Kidney glomerular epithelial cell (primary cell): ENCODE measurements at regions not wholly inside any gene's neighbourhood (a gene's known extent, or its start where the extent isn't known, plus 50 kb on each side); places are given as distances from the start of the nearest gene placed in this dataset.
"Not testable (repeated sequence)": the region's sequence is repeated elsewhere in the genome, so short reads cannot be mapped to it uniquely, and the experiment has no call there.

ENCODE experiments used
- DNase-seq: peaks from one replicate; lab custom pipeline; 2025; lab: John Stamatoyannopoulos, UW

DNA sequence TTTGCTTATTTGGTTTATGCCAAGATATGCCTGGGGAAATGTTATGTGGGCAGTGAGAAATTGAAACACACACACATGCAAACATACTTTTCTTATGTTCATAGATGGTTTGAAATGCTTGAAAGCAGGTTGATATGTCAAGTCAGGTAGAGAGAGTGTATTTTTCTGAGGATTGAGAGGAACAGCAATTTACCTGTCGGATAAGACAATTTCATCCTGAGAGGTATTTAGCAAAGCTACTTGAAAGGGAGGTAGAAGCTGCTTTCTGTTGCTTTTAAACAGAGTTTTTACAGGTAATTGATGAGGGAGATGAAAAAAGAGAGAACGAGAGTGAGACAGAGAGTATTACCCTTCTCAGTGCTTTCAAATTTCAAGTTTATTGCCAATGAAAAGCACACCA is 854.3 kb downstream of the CDH8 start:
- no peak for DNase-seq

DNA sequence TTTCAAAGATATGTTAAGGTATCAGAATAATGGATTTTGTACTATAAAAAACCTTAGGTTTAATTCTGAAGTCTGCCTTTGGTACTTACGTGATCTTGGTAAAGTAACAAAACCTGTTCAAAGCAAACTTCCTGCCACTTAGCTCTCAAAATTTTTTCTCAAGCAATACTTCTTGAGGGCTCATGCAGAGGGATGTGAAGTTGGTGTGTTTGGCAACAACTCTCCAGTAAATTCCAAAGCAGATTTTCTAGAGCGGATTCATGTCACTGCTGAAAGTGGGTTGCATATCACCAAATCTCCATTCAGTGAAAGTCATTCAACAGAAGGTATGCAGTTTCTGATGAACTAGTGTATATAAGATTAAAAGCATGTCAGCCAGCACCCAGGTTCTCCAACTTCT is 856.7 kb downstream of the CDH8 start:
- no peak for DNase-seq

DNA sequence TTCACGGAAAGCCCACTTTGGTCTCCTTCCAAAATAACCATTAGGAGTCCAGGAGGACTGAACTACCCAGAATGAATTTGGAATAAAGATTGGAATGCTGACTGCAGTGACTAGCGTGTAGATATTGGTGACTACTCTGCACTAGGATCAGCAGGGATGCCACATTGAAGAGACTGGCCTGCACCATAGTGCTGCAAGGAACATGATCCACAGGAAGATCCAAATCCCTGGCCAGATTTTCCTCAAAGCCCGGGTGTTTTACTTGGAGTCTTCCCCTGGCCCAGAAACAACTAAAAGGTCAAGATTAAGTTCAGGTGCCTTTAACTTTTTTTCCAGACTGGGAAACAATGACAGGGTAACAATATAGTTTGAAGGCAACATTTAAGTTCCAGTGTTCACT is 870.4 kb downstream of the CDH8 start:
- DNase-seq, result no peak

DNA sequence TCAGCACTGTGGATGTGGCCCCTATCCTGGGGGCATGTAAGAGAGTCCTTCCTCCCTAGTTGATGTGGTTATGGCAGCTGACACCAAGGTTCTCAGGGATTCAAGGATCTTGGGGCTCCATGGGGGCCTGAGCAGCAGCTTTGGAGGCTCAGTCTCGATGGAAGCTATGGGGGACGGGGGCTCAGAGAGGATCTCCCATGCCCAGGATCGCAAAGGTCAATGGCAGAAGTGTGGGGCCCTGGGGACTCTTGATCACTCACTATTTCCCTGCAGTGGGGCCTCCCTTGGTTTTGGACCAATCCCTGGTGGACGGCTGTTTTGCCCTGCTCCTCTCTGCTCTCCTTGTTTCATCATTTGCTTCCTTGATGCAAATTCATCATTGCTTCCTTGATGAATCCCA is 885.9 kb downstream of the CDH8 start:
- DNase-seq, result no peak

- DNase-seq, result no peak
Measured at GRCh38 chr16:61149709-61150108, 886.5 kb downstream of the CDH8 start.

GRCh38 chr16:61148930-61149329 is 887.3 kb downstream of the CDH8 start:
- DNase-seq, result no peak

DNA sequence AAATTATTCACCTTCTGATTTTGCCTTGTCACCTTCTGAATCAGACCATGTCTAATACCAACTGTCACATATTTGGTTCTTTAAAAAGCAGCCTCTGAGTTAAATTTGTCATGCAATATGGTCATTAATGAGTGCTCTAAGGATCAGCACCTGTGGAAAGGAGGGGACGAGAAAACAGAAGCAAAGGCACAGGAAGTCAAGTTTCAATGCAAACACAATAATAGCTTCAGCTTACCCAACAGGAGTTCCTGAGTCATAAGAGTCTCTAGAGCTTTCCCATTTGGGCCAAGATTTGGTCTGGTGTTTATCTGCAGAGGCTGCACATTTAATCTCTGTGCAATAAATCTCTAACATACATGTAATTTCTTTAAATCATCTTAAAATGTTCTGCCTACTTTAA is 889.8 kb downstream of the CDH8 start:
- DNase-seq, result no peak

- no peak for DNase-seq
Measured at GRCh38 chr16:61131447-61131846, 904.8 kb downstream of the CDH8 start.

DNA sequence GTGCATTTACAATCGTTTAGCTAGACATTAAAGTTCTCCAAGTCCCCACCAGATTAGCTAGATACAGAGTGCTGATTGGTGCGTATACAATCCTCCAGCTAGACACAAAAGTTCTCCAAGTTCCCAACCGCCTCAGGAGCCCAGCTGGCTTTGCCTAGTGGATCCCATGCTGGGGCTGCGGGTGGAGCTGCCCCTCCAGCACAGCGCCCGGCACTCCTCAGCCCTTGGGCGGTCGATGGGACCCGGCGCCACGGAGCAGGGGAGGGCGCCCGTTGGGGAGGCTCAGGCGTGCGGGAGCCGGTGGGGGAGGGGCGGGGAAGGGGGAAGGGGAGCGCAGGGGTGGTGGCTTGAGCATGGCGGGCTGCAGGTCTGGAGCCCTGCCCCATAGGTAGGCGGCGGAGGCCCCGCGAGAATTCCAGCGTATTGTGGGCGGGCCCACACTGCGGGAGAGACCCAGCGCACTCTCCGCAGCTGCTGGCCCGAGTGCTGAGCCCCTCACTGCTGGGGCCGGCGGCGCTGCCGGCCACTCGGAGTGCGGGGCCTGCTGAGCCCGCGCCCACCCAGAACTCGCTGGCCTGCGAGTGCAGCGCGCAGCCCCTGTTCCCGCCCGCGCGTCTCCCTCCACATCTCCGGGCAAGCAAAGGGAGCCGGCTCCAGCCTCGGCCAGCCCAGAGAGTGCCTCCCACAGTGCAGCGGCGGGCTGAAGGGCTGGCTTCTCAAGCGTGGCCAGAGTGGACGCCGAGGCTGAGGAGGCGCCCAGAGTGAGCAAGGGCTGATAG is 907.5 kb downstream of the CDH8 start:
- no peak for DNase-seq

DNA sequence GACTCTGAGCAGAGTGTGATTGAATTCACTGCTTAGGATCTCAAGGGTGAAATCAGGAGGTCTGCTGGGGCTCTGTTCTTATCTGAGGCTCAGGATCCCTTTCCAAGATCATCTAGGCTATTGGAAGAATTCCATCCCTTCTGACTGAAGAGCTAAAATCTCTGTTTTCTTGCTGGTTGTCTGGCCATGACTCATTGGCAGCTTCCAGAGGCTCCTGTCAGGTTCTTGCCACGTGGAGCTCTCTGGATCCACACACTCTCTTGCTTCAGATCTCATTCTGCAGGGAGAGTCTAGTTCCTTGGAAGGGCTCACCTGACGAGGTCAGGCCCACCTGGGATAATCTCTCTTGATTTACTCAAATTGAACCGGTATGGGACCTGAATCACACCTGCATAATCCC is 930.7 kb downstream of the CDH8 start:
- no peak for DNase-seq

DNA sequence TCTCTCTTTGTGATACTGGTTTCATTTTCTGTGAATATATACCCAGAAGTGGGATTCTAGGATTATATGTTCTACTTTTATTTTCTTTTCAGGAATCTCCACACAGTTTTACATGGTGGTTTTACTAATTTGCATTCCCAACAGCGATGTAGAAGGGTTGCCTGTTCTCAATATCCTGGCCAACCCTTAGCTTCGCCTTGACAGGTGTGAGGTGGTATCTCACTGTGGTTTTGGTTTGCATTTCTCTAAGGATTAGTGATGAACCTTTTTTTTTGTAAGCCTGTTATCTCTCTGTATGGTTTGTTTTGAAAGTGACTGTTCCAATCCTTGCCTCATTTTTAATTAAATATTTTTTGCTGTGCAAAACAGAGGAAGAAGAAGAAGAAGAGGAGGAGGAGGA is 937.7 kb downstream of the CDH8 start:
- DNase-seq, result no peak

GRCh38 chr16:61091300-61091699 is 944.9 kb downstream of the CDH8 start:
- not testable (repeated sequence) for DNase-seq

DNA sequence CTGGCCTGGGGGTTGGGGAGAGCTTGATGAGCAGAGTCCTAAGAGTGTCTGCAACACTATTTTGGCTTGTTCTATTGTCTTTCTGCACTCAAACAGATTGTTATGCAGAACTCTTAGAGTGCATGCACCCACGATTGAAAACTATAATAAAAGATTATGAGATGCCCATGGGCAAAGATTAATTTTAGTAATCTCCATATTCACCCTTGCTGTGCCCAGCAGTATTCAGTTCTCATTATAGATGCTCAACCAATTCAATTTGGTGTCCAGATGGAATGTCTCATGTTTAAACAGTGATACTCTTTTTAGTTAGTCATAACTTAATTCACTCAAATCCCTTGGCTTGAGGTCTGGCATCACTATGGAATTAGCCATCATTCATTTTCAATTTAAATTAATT is 952.5 kb downstream of the CDH8 start:
- no peak for DNase-seq

GRCh38 chr16:61074324-61074723 is 961.9 kb downstream of the CDH8 start:
- DNase-seq, result no peak

DNA sequence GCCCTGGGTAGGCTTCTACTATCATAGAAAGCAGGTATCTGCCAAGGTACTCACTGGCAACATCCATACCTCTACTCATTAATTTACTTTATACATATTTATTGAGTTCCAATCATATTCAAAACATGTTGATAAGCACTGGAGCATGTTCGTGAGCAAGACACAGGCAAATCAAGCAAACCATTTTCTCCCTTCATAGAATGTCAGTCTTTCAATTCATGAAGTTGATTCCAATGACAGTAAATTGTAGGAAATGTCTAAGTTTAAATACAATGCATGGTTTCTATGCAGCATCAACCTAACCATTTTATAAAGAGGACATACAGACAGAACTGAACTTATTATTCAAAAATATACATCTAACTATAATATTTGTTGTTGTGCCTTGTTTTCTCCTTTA is 978.6 kb downstream of the CDH8 start:
- no peak for DNase-seq

GRCh38 chr16:61050547-61050946 is 985.7 kb downstream of the CDH8 start:
- DNase-seq, result no peak

DNA sequence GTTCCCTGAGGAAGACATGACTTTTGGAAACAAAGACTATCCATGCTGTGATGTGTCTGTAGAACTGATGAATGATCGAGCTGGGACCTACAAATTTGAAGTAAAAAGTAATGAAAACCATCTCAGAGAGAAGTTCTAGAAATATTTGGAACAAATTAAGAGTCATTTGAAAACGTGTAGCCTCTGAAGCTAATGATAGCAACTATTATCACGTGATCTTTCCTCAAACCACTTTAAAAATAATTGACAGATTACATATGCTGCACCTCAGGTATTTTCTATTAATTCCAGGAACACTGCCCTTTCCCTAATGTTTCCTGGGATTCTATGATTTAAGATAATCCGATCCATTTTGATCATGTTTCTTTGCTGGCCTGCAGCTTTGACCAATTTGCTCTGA is 990.3 kb downstream of the CDH8 start:
- DNase-seq, result no peak

DNA sequence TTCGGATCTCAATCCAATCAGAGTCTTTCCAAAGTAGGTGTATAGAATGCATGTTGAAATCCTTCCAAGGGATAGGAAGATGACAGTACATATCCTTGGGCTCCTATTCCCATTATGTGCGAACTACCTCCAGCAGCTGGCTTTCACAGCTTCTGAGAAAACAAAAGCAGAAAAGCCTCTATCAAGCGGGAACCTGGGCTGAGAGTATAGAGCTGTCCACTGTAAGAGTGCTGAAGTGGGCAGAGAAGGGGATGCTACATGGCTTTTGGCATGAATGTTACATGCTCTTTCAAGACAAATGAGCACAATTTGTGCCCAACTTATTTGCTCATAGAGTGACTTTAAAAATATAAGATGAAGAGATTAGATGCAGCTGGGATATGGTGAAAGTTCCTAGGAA is 993.5 kb downstream of the CDH8 start:
- DNase-seq, result no peak

DNA sequence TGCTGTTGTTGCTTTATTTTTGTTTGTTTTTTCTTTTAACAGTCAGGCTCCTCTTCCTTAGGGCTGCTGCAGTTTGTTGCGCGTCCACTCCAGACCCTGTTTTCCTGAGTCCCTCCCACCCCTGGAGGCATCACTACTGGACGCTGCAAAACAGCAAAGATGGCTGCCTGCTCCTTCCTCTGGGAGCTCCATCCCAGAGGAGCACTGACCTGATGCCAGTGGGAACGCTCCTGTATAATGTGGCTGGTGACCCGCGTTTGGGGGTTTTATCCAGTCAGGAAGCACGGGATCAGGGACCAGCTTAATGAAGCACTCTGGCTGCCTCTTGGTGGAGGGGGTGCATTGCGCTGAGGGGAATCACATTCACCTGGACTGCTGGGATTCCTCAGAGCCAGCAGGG is 1005.6 kb downstream of the CDH8 start:
- DNase-seq, result no peak

DNA sequence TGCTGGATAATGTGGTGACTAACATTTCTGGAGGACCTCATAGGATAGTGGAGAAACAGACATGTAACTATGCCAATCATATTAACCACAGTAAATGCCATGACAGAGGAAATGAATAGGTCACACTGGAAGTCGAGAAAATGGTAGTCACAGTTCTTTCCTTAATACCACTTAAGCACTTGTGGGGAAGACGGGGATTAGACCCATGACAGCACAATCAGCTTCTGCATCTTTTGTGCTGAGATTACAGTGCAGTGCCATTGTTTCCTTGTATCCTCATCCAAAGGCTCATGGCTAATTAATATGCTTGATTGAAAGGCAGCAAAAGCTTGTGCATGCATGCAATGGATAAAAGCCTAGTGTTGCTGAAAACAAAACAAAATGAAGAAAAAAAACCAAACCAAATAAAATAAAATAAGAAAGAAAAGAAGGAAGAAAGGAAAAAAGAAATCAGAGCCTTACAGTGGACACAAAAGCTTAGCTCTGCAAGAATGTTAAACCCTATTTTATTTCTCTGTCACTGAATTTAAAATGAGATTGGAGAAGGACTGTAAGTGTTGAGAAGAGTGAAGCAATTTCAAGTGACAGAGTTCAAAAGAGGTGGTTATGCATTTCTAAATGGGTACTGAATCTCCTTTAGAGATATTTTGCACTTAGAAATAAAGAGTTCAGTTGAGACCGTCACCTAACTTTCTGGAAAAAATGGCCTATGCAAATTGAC is 1011.9 kb downstream of the CDH8 start:
- no peak for DNase-seq

- no peak for DNase-seq
Measured at GRCh38 chr16:61014869-61015268, 1021.4 kb downstream of the CDH8 start.

- DNase-seq, result no peak
Measured at GRCh38 chr16:61007694-61008093, 1028.5 kb downstream of the CDH8 start.

DNA sequence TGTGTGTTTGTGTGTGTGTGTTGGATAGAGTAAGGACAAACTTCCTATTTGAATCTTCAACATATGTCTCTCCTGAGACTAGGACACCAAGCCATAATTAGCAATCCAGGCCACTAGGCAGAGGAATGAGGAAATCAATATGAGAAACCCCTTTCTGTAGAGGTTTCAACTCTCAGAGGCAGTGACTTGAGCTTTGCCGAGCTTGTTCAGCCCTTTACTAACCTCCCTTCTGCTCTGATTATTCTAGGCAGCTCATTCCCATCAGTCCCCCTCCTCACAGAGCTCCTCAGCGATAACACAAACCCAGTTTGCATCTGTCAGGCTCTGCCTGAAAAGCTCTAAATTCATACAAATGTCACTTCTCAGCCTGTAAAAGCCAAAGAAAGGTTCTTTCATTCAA is 1030.3 kb downstream of the CDH8 start:
- no peak for DNase-seq
